ENCODE measurements at regions not wholly inside any gene's neighbourhood (a gene's known extent, or its start where the extent isn't known, plus 50 kb on each side); places are given as distances from the start of the nearest gene placed in this dataset.

GRCh38 chr14:87869619-87870583 is 123.1 kb downstream of the GALC start:
- no peaks in the 10 kb centered on the region for H3K4me1 Mint-ChIP-seq (ENCODE audit: low read depth, unreplicated experiment)
- no peak overlapping the region for H3K27ac Mint-ChIP-seq (ENCODE audit: unreplicated experiment)
- H3K27me3 Mint-ChIP-seq (ENCODE audit: unreplicated experiment) = peaks cover 5% of the 10 kb centered on the region
- no peak overlapping the region for H3K4me3 Mint-ChIP-seq (ENCODE audit: unreplicated experiment)
- no peaks in the 10 kb centered on the region for H3K36me3 Mint-ChIP-seq (ENCODE audit: unreplicated experiment)
- TF ChIP-seq CTCF (IDR thresholded peaks at IDR 0.05; ENCODE audit: partially characterized antibody, unreplicated experiment) = no peak
- no peak for DNase-seq
- peaks cover 1% of the 10 kb centered on the region for H3K9me3 Mint-ChIP-seq (ENCODE audit: unreplicated experiment)

- Mint-ChIP-seq H3K36me3 (ENCODE audit: unreplicated experiment) (no peaks in the 10 kb centered on the region), H3K27me3 (ENCODE audit: unreplicated experiment) (peaks cover 5% of the 10 kb centered on the region), H3K27ac (ENCODE audit: unreplicated experiment) (no peak overlapping the region), H3K4me1 (ENCODE audit: low read depth, unreplicated experiment) (no peaks in the 10 kb centered on the region), H3K4me3 (ENCODE audit: unreplicated experiment) (no peak overlapping the region), H3K9me3 (ENCODE audit: unreplicated experiment) (peaks cover 1% of the 10 kb centered on the region)
- TF ChIP-seq CTCF (IDR thresholded peaks at IDR 0.05; ENCODE audit: partially characterized antibody, unreplicated experiment) = no peak
- no peak for DNase-seq
These were observed 124.1 kb downstream of the GALC start for GRCh38 chr14:87868920-87869319.

- Mint-ChIP-seq H3K9me3 (ENCODE audit: unreplicated experiment) (peaks cover 1% of the 10 kb centered on the region), H3K4me1 (ENCODE audit: low read depth, unreplicated experiment) (no peaks in the 10 kb centered on the region), H3K27me3 (ENCODE audit: unreplicated experiment) (peaks cover 5% of the 10 kb centered on the region), H3K4me3 (ENCODE audit: unreplicated experiment) (no peak overlapping the region), H3K27ac (ENCODE audit: unreplicated experiment) (no peak overlapping the region), H3K36me3 (ENCODE audit: unreplicated experiment) (no peaks in the 10 kb centered on the region)
- DNase-seq = no peak
- no peak for TF ChIP-seq CTCF (IDR thresholded peaks at IDR 0.05; ENCODE audit: partially characterized antibody, unreplicated experiment)
These were observed 126.9 kb downstream of the GALC start for GRCh38 chr14:87866116-87866515.

- H3K27me3 Mint-ChIP-seq (ENCODE audit: unreplicated experiment) = peaks cover 3% of the 10 kb centered on the region
- no peaks in the 10 kb centered on the region for H3K9me3 Mint-ChIP-seq (ENCODE audit: unreplicated experiment)
- no peaks in the 10 kb centered on the region for H3K4me1 Mint-ChIP-seq (ENCODE audit: low read depth, unreplicated experiment)
- DNase-seq = no peak
- no peak overlapping the region for H3K4me3 Mint-ChIP-seq (ENCODE audit: unreplicated experiment)
- no peaks in the 10 kb centered on the region for H3K36me3 Mint-ChIP-seq (ENCODE audit: unreplicated experiment)
- no peak for TF ChIP-seq CTCF (IDR thresholded peaks at IDR 0.05; ENCODE audit: partially characterized antibody, unreplicated experiment)
- H3K27ac Mint-ChIP-seq (ENCODE audit: unreplicated experiment) = no peak overlapping the region
These were observed 128.4 kb downstream of the GALC start for GRCh38 chr14:87864356-87865270.

Measured in glutamatergic neuron (in vitro differentiated cells).